ENCODE measurements at regions not wholly inside any gene's neighbourhood (a gene's known extent, or its start where the extent isn't known, plus 50 kb on each side); places are given as distances from the start of the nearest gene placed in this dataset.

GRCh38 chr9:134514503-134514902 is 127.1 kb upstream of the COL5A1 start:
- in situ Hi-C loops (cut with HindIII; ENCODE audit: low sequenced_read_pairs): no loop called here
- H3K4me3 ChIP-seq (ENCODE audit: low read depth, low read length): no peak overlapping the region
- TF ChIP-seq CTCF (IDR thresholded peaks at IDR 0.05; ENCODE audit: low read depth, low read length, missing control alignments): no peak
- DNase-seq (ENCODE audit: low read depth): no peak

- TF ChIP-seq CTCF (IDR thresholded peaks at IDR 0.05; ENCODE audit: low read depth, low read length, missing control alignments): no peak
- no peak for DNase-seq (ENCODE audit: low read depth)
- in situ Hi-C loops (cut with HindIII; ENCODE audit: low sequenced_read_pairs): no loop called here
- no peak overlapping the region for H3K4me3 ChIP-seq (ENCODE audit: low read depth, low read length)
These were observed 126.4 kb upstream of the COL5A1 start for GRCh38 chr9:134515026-134515821.

- TF ChIP-seq CTCF (IDR thresholded peaks at IDR 0.05; ENCODE audit: low read depth, low read length, missing control alignments): no peak
- H3K4me3 ChIP-seq (ENCODE audit: low read depth, low read length): no peak overlapping the region
- in situ Hi-C loops (cut with HindIII; ENCODE audit: low sequenced_read_pairs): no loop called here
- no peak for DNase-seq (ENCODE audit: low read depth)
These were observed 125.1 kb upstream of the COL5A1 start for GRCh38 chr9:134516464-134516863.

- H3K4me3 ChIP-seq (ENCODE audit: low read depth, low read length): no peak overlapping the region
- in situ Hi-C loops (cut with HindIII; ENCODE audit: low sequenced_read_pairs): no loop called here
- no peak for DNase-seq (ENCODE audit: low read depth)
- no peak for TF ChIP-seq CTCF (IDR thresholded peaks at IDR 0.05; ENCODE audit: low read depth, low read length, missing control alignments)
These were observed 124.4 kb upstream of the COL5A1 start for GRCh38 chr9:134517069-134517680.

GRCh38 chr9:134518004-134518606 is 123.5 kb upstream of the COL5A1 start:
- no peak for DNase-seq (ENCODE audit: low read depth)
- TF ChIP-seq CTCF (IDR thresholded peaks at IDR 0.05; ENCODE audit: low read depth, low read length, missing control alignments): no peak
- no peak overlapping the region for H3K4me3 ChIP-seq (ENCODE audit: low read depth, low read length)
- in situ Hi-C loops (cut with HindIII; ENCODE audit: low sequenced_read_pairs): no loop called here

- DNase-seq (ENCODE audit: low read depth): no peak
- H3K4me3 ChIP-seq (ENCODE audit: low read depth, low read length): no peak overlapping the region
- no peak for TF ChIP-seq CTCF (IDR thresholded peaks at IDR 0.05; ENCODE audit: low read depth, low read length, missing control alignments)
- in situ Hi-C loops (cut with HindIII; ENCODE audit: low sequenced_read_pairs): no loop called here
These were observed 122.1 kb upstream of the COL5A1 start for GRCh38 chr9:134519375-134520070.

All from astrocyte of the cerebellum (primary cell).